ENCODE measurements at regions not wholly inside any gene's neighbourhood (a gene's known extent, or its start where the extent isn't known, plus 50 kb on each side); places are given as distances from the start of the nearest gene placed in this dataset.
A peak's percentile ranks its signal among the peaks of the same experiment; 100 is the strongest.
"Not testable (repeated sequence)": the region's sequence is repeated elsewhere in the genome, so short reads cannot be mapped to it uniquely, and the experiment has no call there.

- DNase-seq: no peak
Measured at GRCh38 chr7:34491899-34492298, 166.1 kb upstream of the NPSR1 start.

- DNase-seq: no peak
Measured at GRCh38 chr7:34493752-34494151, 164.3 kb upstream of the NPSR1 start.

- no peak for DNase-seq
Measured at GRCh38 chr7:34497153-34497777, 160.8 kb upstream of the NPSR1 start.

- no peak for DNase-seq
Measured at GRCh38 chr7:34501156-34501555, 156.9 kb upstream of the NPSR1 start.

GRCh38 chr7:34507191-34507590 is 150.8 kb upstream of the NPSR1 start:
- no peak for DNase-seq

GRCh38 chr7:34523226-34523918 is 134.6 kb upstream of the NPSR1 start:
- no peak for DNase-seq

- DNase-seq: no peak
Measured at GRCh38 chr7:34530259-34530658, 127.8 kb upstream of the NPSR1 start.

GRCh38 chr7:34539003-34539402 is 119.0 kb upstream of the NPSR1 start:
- DNase-seq: no peak

GRCh38 chr7:34544621-34545020 is 113.4 kb upstream of the NPSR1 start:
- DNase-seq: no peak

- DNase-seq: no peak
Measured at GRCh38 chr7:34550996-34551395, 107.0 kb upstream of the NPSR1 start.

GRCh38 chr7:34552502-34552901 is 105.5 kb upstream of the NPSR1 start:
- DNase-seq: no peak

GRCh38 chr7:34558022-34558421 is 100.0 kb upstream of the NPSR1 start:
- DNase-seq: no peak

- no peak for DNase-seq
Measured at GRCh38 chr7:34564091-34564490, 93.9 kb upstream of the NPSR1 start.

- no peak for DNase-seq
Measured at GRCh38 chr7:34567906-34568305, 90.1 kb upstream of the NPSR1 start.

GRCh38 chr7:34569975-34570699 is 87.9 kb upstream of the NPSR1 start:
- no peak for DNase-seq

- DNase-seq: no peak
Measured at GRCh38 chr7:34575006-34575405, 83.0 kb upstream of the NPSR1 start.

GRCh38 chr7:34577934-34578333 is 80.1 kb upstream of the NPSR1 start:
- DNase-seq: not testable (repeated sequence)

GRCh38 chr7:34581698-34582097 is 76.3 kb upstream of the NPSR1 start:
- not testable (repeated sequence) for DNase-seq

- no peak for DNase-seq
Measured at GRCh38 chr7:34584526-34584925, 73.5 kb upstream of the NPSR1 start.

GRCh38 chr7:34596887-34597286 is 61.1 kb upstream of the NPSR1 start:
- DNase-seq: peak; percentile 4

GRCh38 chr7:34603711-34604444 is 54.1 kb upstream of the NPSR1 start:
- DNase-seq: no peak

Measured in hematopoietic multipotent progenitor cell treated with erythropoietin and hydrocortisone succinate and interleukin-3 and kit ligand, for 8 days (in vitro differentiated cells).